ENCODE measurements at regions not wholly inside any gene's neighbourhood (a gene's known extent, or its start where the extent isn't known, plus 50 kb on each side); places are given as distances from the start of the nearest gene placed in this dataset.

DNA sequence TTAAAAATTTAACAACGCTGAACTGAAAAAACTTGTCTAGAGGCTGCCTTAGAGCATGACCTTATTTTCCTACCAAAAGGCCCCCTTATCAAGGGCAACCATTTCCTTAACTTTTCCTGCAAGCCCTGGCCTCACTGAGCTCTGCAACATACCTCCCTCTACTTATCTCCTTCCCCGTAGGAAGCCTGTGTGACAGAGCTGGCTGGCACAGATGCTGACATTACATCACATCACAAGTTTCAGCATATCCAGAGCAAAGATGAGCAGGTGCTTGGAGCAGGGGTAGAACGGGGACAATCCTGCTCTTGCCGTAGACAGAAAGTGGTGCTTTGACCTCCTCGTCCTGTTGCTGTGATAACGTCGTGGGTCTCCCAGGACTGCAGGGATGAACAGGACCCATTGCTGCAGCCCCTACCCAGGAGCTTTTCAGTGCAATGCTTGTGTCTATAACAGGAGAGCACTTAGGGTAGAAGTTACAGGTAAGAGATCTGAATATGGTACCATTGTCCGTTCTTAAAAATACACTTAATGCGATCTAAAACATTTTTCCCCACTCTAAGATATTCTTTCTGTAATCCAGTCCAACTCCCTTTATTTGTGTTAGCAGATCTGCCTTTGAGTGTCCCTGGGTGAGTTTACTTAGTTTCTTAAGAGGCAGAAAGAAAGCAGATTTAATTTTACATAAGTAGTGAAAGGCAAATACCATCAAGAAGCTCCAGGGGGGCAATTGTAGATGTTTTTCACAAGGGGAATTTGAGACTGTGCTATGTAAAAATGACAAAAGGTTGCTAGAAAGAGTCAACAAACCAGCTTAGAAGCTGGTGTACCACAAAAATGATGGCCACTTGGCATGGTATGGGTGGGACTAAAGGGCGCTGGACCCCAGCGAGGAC lies 101.9 kb upstream of the EFNA5 start (continued):
- TF ChIP-seq, protein P1, sequence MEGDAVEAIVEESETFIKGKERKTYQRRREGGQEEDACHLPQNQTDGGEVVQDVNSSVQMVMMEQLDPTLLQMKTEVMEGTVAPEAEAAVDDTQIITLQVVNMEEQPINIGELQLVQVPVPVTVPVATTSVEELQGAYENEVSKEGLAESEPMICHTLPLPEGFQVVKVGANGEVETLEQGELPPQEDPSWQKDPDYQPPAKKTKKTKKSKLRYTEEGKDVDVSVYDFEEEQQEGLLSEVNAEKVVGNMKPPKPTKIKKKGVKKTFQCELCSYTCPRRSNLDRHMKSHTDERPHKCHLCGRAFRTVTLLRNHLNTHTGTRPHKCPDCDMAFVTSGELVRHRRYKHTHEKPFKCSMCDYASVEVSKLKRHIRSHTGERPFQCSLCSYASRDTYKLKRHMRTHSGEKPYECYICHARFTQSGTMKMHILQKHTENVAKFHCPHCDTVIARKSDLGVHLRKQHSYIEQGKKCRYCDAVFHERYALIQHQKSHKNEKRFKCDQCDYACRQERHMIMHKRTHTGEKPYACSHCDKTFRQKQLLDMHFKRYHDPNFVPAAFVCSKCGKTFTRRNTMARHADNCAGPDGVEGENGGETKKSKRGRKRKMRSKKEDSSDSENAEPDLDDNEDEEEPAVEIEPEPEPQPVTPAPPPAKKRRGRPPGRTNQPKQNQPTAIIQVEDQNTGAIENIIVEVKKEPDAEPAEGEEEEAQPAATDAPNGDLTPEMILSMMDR (IDR thresholded peaks at IDR 0.05 in 2 of 3, conservative IDR thresholded peaks at IDR 0.05 in 1 of 3; ENCODE audit: control insufficient read depth in 2 of 3, extremely low read depth in 1 of 3, insufficient read depth in 1 of 3, low read depth in 3 of 3, low read length in 3 of 3): no peak
- TF ChIP-seq STAT3 (IDR thresholded peaks at IDR 0.05; ENCODE audit: low read depth, low read length) (no peak), CREM (IDR thresholded peaks at IDR 0.05; ENCODE audit: low read depth) (no peak), RFX5 (IDR thresholded peaks at IDR 0.05; ENCODE audit: low read depth, low read length) (no peak), JUNB (IDR thresholded peaks at IDR 0.05) (no peak), TBL1XR1 (IDR thresholded peaks at IDR 0.05; ENCODE audit: low read depth, low read length) (no peak), ASH2L (IDR thresholded peaks at IDR 0.05; ENCODE audit: borderline replicate concordance, low read depth) (no peak)
- TF ChIP-seq, protein P2, sequence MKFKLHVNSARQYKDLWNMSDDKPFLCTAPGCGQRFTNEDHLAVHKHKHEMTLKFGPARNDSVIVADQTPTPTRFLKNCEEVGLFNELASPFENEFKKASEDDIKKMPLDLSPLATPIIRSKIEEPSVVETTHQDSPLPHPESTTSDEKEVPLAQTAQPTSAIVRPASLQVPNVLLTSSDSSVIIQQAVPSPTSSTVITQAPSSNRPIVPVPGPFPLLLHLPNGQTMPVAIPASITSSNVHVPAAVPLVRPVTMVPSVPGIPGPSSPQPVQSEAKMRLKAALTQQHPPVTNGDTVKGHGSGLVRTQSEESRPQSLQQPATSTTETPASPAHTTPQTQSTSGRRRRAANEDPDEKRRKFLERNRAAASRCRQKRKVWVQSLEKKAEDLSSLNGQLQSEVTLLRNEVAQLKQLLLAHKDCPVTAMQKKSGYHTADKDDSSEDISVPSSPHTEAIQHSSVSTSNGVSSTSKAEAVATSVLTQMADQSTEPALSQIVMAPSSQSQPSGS (IDR thresholded peaks at IDR 0.05; ENCODE audit: low read length): no peak
- TF ChIP-seq, protein P3, sequence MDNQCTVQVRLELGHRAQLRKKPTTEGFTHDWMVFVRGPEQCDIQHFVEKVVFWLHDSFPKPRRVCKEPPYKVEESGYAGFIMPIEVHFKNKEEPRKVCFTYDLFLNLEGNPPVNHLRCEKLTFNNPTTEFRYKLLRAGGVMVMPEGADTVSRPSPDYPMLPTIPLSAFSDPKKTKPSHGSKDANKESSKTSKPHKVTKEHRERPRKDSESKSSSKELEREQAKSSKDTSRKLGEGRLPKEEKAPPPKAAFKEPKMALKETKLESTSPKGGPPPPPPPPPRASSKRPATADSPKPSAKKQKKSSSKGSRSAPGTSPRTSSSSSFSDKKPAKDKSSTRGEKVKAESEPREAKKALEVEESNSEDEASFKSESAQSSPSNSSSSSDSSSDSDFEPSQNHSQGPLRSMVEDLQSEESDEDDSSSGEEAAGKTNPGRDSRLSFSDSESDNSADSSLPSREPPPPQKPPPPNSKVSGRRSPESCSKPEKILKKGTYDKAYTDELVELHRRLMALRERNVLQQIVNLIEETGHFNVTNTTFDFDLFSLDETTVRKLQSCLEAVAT (IDR thresholded peaks at IDR 0.05): no peak

All from GM12878 (cell line).